B cell (primary cell): ENCODE measurements at regions not wholly inside any gene's neighbourhood (a gene's known extent, or its start where the extent isn't known, plus 50 kb on each side); places are given as distances from the start of the nearest gene placed in this dataset.

Source experiments
- ATAC-seq: fragments of 200-7000 bp; cut with Tn5 transposase; one replicate; pipeline ENCODE4 v1.10.0; 2021; ENCODE audit warnings: low read depth, mild to moderate bottlenecking, moderate number of reproducible peaks, moderate library complexity
- CTCF ChIA-PET: fragments of 350-600 bp; sonication (Branson Sonifier 250); formaldehyde crosslinking; loops from one replicate; lab custom pipeline; 2021; ENCODE audit warnings: antibody characterized with exemption, inconsistent platforms; lab: Charles Lee
- POLR2A ChIA-PET: fragments of 350-600 bp; sonication (Branson Sonifier 250); formaldehyde crosslinking; loops from one replicate; lab custom pipeline; 2021; ENCODE audit warnings: antibody characterized with exemption; lab: Charles Lee
- DNase-seq: peaks from one replicate; pipeline ENCODE4 v3.0.0; 2013
- H2AFZ ChIP-seq: 2 replicates; pipeline ENCODE4 v1.6.1; 2012; ENCODE audit warnings: mild to moderate bottlenecking, low read depth, low read length; ENCODE audit not compliant: insufficient read depth, poor library complexity, severe bottlenecking
- H3K27ac ChIP-seq, 2 donors: 1 replicate in 1 of 2; 2 replicates in 1 of 2; pipeline ENCODE4 v1.5.1; 2012 to 2013; ENCODE audit warnings: low read length in 2 of 2, mild to moderate bottlenecking in 2 of 2, moderate library complexity in 1 of 2
- H3K27me3 ChIP-seq, 4 experiments: fragments of 200-600 bp in 1 of 4; sonication (generic) in 1 of 4; replicated peaks in 1 of 4; 1 replicate in 2 of 4; 2 replicates in 2 of 4; pipeline versions ENCODE4 v1.6.1 to v1.7.0; 2013 to 2016; ENCODE audit warnings: low read length in 3 of 4, mild to moderate bottlenecking in 2 of 4, mixed read lengths in 1 of 4, moderate library complexity in 1 of 4; ENCODE audit not compliant: insufficient read depth in 4 of 4, control insufficient read depth in 3 of 4; ENCODE audit errors: control extremely low read depth in 1 of 4
- H3K36me3 ChIP-seq, 2 experiments: replicated peaks in 1 of 2; 1 replicate in 1 of 2; 2 replicates in 1 of 2; pipeline versions ENCODE4 v1.6.1 to v1.7.1; 2013; ENCODE audit warnings: low read length in 1 of 2; ENCODE audit not compliant: insufficient read depth in 2 of 2, control insufficient read depth in 1 of 2; ENCODE audit errors: control extremely low read depth in 1 of 2, extremely low read depth in 1 of 2
- H3K4me1 ChIP-seq, 2 donors: fragments of 200-600 bp in 1 of 2; sonication (generic) in 1 of 2; 1 replicate in 1 of 2; 2 replicates in 1 of 2; pipeline versions ENCODE4 v1.5.1 to v1.6.1; 2013 to 2017; ENCODE audit warnings: low read length in 2 of 2; ENCODE audit not compliant: control insufficient read depth in 2 of 2, insufficient read depth in 2 of 2
- H3K4me2 ChIP-seq: replicated peaks from 2 replicates; pipeline ENCODE3; 2012; ENCODE audit warnings: mild to moderate bottlenecking, low read depth, low read length; ENCODE audit not compliant: poor library complexity, severe bottlenecking
- H3K4me3 ChIP-seq, 5 experiments: fragments of 200-600 bp in 1 of 5; sonication (generic) in 1 of 5; 1 replicate in 3 of 5; 2 replicates in 2 of 5; pipeline versions ENCODE4 v1.5.1 to v1.7.0; 2011 to 2016; ENCODE audit warnings: low read length in 4 of 5, mild to moderate bottlenecking in 4 of 5, low read depth in 2 of 5, control low read depth in 1 of 5, moderate library complexity in 1 of 5; ENCODE audit not compliant: insufficient read depth in 1 of 5; ENCODE audit errors: control extremely low read depth in 1 of 5, extremely low read depth in 1 of 5
- H3K79me2 ChIP-seq: fragments of 200-600 bp; sonication (generic); one replicate; pipeline ENCODE4 v1.6.0; 2016; ENCODE audit warnings: low read length; ENCODE audit not compliant: control insufficient read depth, insufficient read depth
- H3K9ac ChIP-seq: fragments of 200-600 bp; sonication (generic); 2 replicates; pipeline ENCODE4 v1.6.1; 2017; ENCODE audit warnings: mild to moderate bottlenecking, low read length, moderate library complexity
- H3K9me3 ChIP-seq, 3 donors: one replicate each; pipeline versions ENCODE4 v1.6.1 to v1.7.1; 2013; ENCODE audit warnings: low read length in 2 of 3; ENCODE audit not compliant: control insufficient read depth in 2 of 3, insufficient read depth in 1 of 3; ENCODE audit errors: control extremely low read depth in 1 of 3
- H4K20me1 ChIP-seq: 2 replicates; pipeline ENCODE4 v1.6.0; 2012; ENCODE audit warnings: mild to moderate bottlenecking, low read length; ENCODE audit not compliant: insufficient read depth, control insufficient read depth, poor library complexity, severe bottlenecking
- H3K27ac Mint-ChIP-seq: one replicate; pipeline ENCODE4 v1.8.0; 2021; ENCODE audit warnings: mixed read lengths
- H3K27me3 Mint-ChIP-seq: one replicate; pipeline ENCODE4 v1.8.0; 2021; ENCODE audit warnings: mixed read lengths
- H3K4me1 Mint-ChIP-seq: one replicate; pipeline ENCODE4 v1.8.0; 2021; ENCODE audit warnings: mixed read lengths
- H3K4me3 Mint-ChIP-seq: one replicate; pipeline ENCODE4 v1.8.0; 2021; ENCODE audit warnings: mixed read lengths
- H3K9me3 Mint-ChIP-seq: one replicate; pipeline ENCODE4 v1.8.0; 2022; ENCODE audit warnings: mixed read lengths; ENCODE audit not compliant: insufficient read depth
- EZH2 ChIP-seq: IDR thresholded peaks from 2 replicates; pipeline ENCODE4 v1.6.1; 2012; ENCODE audit warnings: borderline replicate concordance, low read depth, mild to moderate bottlenecking, moderate library complexity, low read length; ENCODE audit not compliant: insufficient read depth, poor library complexity, severe bottlenecking
- WGBS: methylation state at CpG from one replicate; pipeline ENCODE4 v1.1.5; 2013; ENCODE audit warnings: missing lambda C conversion rate; ENCODE audit not compliant: insufficient coverage; 5-methylcytosine and 5-hydroxymethylcytosine counted together
- intact Hi-C: fragments of 100-400 bp; cut with micrococcal nuclease; formaldehyde crosslinking; loops from one replicate; pipeline ENCODE4 v1.10.0; 2022
- TF ChIP-seq, protein P1 (sequence below): fragments of 200-600 bp; IDR thresholded peaks from one replicate; pipeline ENCODE4 v1.8.0; 2022; ENCODE audit warnings: antibody characterized with exemption, mild to moderate bottlenecking

- ChIA-PET POLR2A (no interaction called here), CTCF (no interaction called here)
- Mint-ChIP-seq H3K27me3 (no peaks in the 10 kb centered on the region), H3K4me3 (no peak overlapping the region), H3K4me1 (no peaks in the 10 kb centered on the region), H3K27ac (no peak overlapping the region), H3K9me3 (no peaks in the 10 kb centered on the region)
- H3K79me2 ChIP-seq, result no peaks in the 10 kb centered on the region
- DNase-seq, result no peak
- H3K27ac ChIP-seq, result no peak overlapping the region
- no peak overlapping the region for H3K4me3 ChIP-seq
- H3K4me1 ChIP-seq, result no peaks in the 10 kb centered on the region
- TF ChIP-seq, protein P1, sequence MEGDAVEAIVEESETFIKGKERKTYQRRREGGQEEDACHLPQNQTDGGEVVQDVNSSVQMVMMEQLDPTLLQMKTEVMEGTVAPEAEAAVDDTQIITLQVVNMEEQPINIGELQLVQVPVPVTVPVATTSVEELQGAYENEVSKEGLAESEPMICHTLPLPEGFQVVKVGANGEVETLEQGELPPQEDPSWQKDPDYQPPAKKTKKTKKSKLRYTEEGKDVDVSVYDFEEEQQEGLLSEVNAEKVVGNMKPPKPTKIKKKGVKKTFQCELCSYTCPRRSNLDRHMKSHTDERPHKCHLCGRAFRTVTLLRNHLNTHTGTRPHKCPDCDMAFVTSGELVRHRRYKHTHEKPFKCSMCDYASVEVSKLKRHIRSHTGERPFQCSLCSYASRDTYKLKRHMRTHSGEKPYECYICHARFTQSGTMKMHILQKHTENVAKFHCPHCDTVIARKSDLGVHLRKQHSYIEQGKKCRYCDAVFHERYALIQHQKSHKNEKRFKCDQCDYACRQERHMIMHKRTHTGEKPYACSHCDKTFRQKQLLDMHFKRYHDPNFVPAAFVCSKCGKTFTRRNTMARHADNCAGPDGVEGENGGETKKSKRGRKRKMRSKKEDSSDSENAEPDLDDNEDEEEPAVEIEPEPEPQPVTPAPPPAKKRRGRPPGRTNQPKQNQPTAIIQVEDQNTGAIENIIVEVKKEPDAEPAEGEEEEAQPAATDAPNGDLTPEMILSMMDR, result no peak
- no peak for TF ChIP-seq EZH2
- H4K20me1 ChIP-seq, result no peaks in the 10 kb centered on the region
- no peak overlapping the region for H3K9ac ChIP-seq
- no peak for ATAC-seq
- peaks cover 0 to 2% (median 0%) of the 10 kb centered on the region in 4 experiments for H3K27me3 ChIP-seq
- no peak overlapping the region for H2AFZ ChIP-seq
- intact Hi-C loops, result no loop called here
- H3K36me3 ChIP-seq, result no peaks in the 10 kb centered on the region
- WGBS, result 87% methylated on average over 3 of the region's 3 CpGs
- H3K9me3 ChIP-seq, result no peaks in the 10 kb centered on the region
- H3K4me2 ChIP-seq, result no peak overlapping the region
These were observed 273.6 kb downstream of the SRBD1 start for GRCh38 chr2:45337481-45337880.

DNA sequence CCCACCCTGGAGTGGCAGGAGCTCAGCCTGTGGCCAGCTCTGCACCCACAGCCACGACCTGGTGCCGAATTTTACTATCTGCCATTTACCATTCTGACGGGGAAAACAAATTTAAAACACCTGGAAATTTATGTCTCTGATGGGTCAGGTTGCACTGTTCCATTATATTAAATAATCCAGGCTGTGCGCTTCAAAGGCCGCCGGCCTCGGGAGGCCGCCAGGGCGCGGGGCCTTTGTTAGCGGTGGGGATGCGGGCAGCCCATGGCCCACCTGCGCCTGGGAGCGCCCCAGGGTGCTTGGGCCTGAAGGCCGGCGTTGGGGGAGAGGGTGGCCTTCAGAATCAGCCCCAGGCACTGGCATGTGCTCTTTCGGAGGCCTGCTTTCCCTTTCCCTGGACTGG is 276.9 kb downstream of the SRBD1 start:
- TF ChIP-seq, protein P1, result no peak
- no peak for TF ChIP-seq EZH2
- H3K9ac ChIP-seq, result no peak overlapping the region
- H3K27ac Mint-ChIP-seq, result no peak overlapping the region
- CTCF ChIA-PET, result no interaction called here
- no peak overlapping the region for H2AFZ ChIP-seq
- DNase-seq (no peak), ATAC-seq (no peak)
- intact Hi-C loops, result no loop called here
- H3K4me1 ChIP-seq, result no peaks in the 10 kb centered on the region
- POLR2A ChIA-PET, result no interaction called here
- peaks cover 1% of the 10 kb centered on the region for H3K27me3 Mint-ChIP-seq
- no peak overlapping the region for H3K4me3 Mint-ChIP-seq
- H3K36me3 ChIP-seq, result no peaks in the 10 kb centered on the region
- no peak overlapping the region for H3K4me2 ChIP-seq
- H3K79me2 ChIP-seq, result no peaks in the 10 kb centered on the region
- peaks cover 0 to 2% (median 0%) of the 10 kb centered on the region in 4 experiments for H3K27me3 ChIP-seq
- H3K4me3 ChIP-seq, result no peak overlapping the region
- H3K9me3 ChIP-seq, result no peaks in the 10 kb centered on the region
- H3K9me3 Mint-ChIP-seq, result no peaks in the 10 kb centered on the region
- H3K4me1 Mint-ChIP-seq, result peaks cover 2% of the 10 kb centered on the region
- H3K27ac ChIP-seq, result no peak overlapping the region
- WGBS, result 90% methylated on average over 12 of the region's 17 CpGs
- H4K20me1 ChIP-seq, result no peaks in the 10 kb centered on the region
